Ascending aorta (tissue), 2 donors: ENCODE measurements at regions not wholly inside any gene's neighbourhood (a gene's known extent, or its start where the extent isn't known, plus 50 kb on each side); places are given as distances from the start of the nearest gene placed in this dataset.

ENCODE experiments used
- DNase-seq, 2 donors: peaks; one replicate each; pipeline ENCODE4 v3.0.0-alpha.2; 2019; ENCODE audit warnings: low spot score in 2 of 2
- H3K27ac ChIP-seq, 2 donors: fragments of 200-600 bp; sonication (generic); one replicate each; pipeline ENCODE4 v1.5.1; 2016 to 2017; ENCODE audit warnings: mild to moderate bottlenecking in 1 of 2
- H3K27me3 ChIP-seq: fragments of 200-600 bp; sonication (generic); one replicate; pipeline ENCODE4 v1.5.1; 2017
- H3K36me3 ChIP-seq, 2 donors: fragments of 200-600 bp; sonication (generic); one replicate each; pipeline ENCODE4 v1.5.1; 2016
- H3K4me1 ChIP-seq, 2 donors: fragments of 200-600 bp; sonication (generic); one replicate each; pipeline ENCODE4 v1.5.1; 2016 to 2017; ENCODE audit warnings: mild to moderate bottlenecking in 1 of 2
- H3K4me3 ChIP-seq, 2 donors: fragments of 200-600 bp; sonication (generic); one replicate each; pipeline ENCODE4 v1.5.1; 2016 to 2017; ENCODE audit warnings: mild to moderate bottlenecking in 1 of 2
- H3K9me3 ChIP-seq, 2 donors: fragments of 200-600 bp; sonication (generic); one replicate each; pipeline ENCODE4 v1.5.1; 2016
- CTCF ChIP-seq, 3 experiments: fragments of 200-600 bp in 2 of 3; fragments of 450-650 bp in 1 of 3; sonication (generic) in 2 of 3; IDR thresholded peaks; one replicate each; pipeline ENCODE4 v1.5.1; 2016 to 2019; ENCODE audit warnings: antibody characterized with exemption in 3 of 3, mild to moderate bottlenecking in 1 of 3, moderate library complexity in 1 of 3
- intact Hi-C: fragments of 100-400 bp; cut with DNase I; formaldehyde crosslinking; loops from one replicate; pipeline ENCODE4 v1.15.1; 2023

- H3K27me3 ChIP-seq: no peaks in the 10 kb centered on the region
- DNase-seq: no peak
- H3K36me3 ChIP-seq: no peaks in the 10 kb centered on the region
- no peaks in the 10 kb centered on the region for H3K4me1 ChIP-seq
- H3K9me3 ChIP-seq: no peaks in the 10 kb centered on the region
- intact Hi-C loops: no loop called here
- TF ChIP-seq CTCF (IDR thresholded peaks at IDR 0.05): no peak
- H3K4me3 ChIP-seq: no peak overlapping the region
- H3K27ac ChIP-seq: no peak overlapping the region
These were observed 126.7 kb downstream of the TLR5 start for GRCh38 chr1:223016381-223016780.

GRCh38 chr1:223016890-223017289 lies 126.2 kb downstream of the TLR5 start:
- H3K4me3 ChIP-seq: no peak overlapping the region
- no peaks in the 10 kb centered on the region for H3K27me3 ChIP-seq
- no peaks in the 10 kb centered on the region for H3K4me1 ChIP-seq
- no peak overlapping the region for H3K27ac ChIP-seq
- H3K36me3 ChIP-seq: no peaks in the 10 kb centered on the region
- TF ChIP-seq CTCF (IDR thresholded peaks at IDR 0.05): no peak
- intact Hi-C loops: no loop called here
- no peak for DNase-seq
- no peaks in the 10 kb centered on the region for H3K9me3 ChIP-seq

- Histone ChIP-seq H3K36me3 (no peaks in the 10 kb centered on the region), H3K27me3 (no peaks in the 10 kb centered on the region), H3K4me1 (no peaks in the 10 kb centered on the region), H3K9me3 (no peaks in the 10 kb centered on the region), H3K4me3 (no peak overlapping the region), H3K27ac (no peak overlapping the region)
- intact Hi-C loops: no loop called here
- no peak for TF ChIP-seq CTCF (IDR thresholded peaks at IDR 0.05)
- DNase-seq: no peak
These were observed 125.8 kb downstream of the TLR5 start for GRCh38 chr1:223017291-223017690.

- Histone ChIP-seq H3K36me3 (no peaks in the 10 kb centered on the region), H3K4me1 (no peaks in the 10 kb centered on the region), H3K4me3 (no peak overlapping the region), H3K27ac (no peak overlapping the region), H3K9me3 (no peaks in the 10 kb centered on the region), H3K27me3 (no peaks in the 10 kb centered on the region)
- intact Hi-C loops: no loop called here
- no peak for TF ChIP-seq CTCF (IDR thresholded peaks at IDR 0.05)
- DNase-seq: no peak
These were observed 124.5 kb downstream of the TLR5 start for GRCh38 chr1:223018534-223018933.

- no peaks in the 10 kb centered on the region for H3K27me3 ChIP-seq
- H3K9me3 ChIP-seq: no peaks in the 10 kb centered on the region
- DNase-seq: no peak
- H3K4me1 ChIP-seq: no peaks in the 10 kb centered on the region
- no peak overlapping the region for H3K27ac ChIP-seq
- no peaks in the 10 kb centered on the region for H3K36me3 ChIP-seq
- TF ChIP-seq CTCF (IDR thresholded peaks at IDR 0.05): no peak
- no peak overlapping the region for H3K4me3 ChIP-seq
- intact Hi-C loops: no loop called here
These were observed 123.8 kb downstream of the TLR5 start for GRCh38 chr1:223019256-223019655.

- DNase-seq: no peak
- Histone ChIP-seq H3K4me3 (no peak overlapping the region), H3K27me3 (no peaks in the 10 kb centered on the region), H3K27ac (no peak overlapping the region), H3K9me3 (no peaks in the 10 kb centered on the region), H3K36me3 (no peaks in the 10 kb centered on the region), H3K4me1 (no peaks in the 10 kb centered on the region)
- TF ChIP-seq CTCF (IDR thresholded peaks at IDR 0.05): no peak
- intact Hi-C loops: no loop called here
These were observed 122.3 kb downstream of the TLR5 start for GRCh38 chr1:223020770-223021169.
